ENCODE measurements at regions not wholly inside any gene's neighbourhood (a gene's known extent, or its start where the extent isn't known, plus 50 kb on each side); places are given as distances from the start of the nearest gene placed in this dataset.

- no peak for TF ChIP-seq RAD21 (IDR thresholded peaks at IDR 0.05; ENCODE audit: low read depth)
- no peak for TF ChIP-seq REST (IDR thresholded peaks at IDR 0.05; ENCODE audit: low read depth)
- TF ChIP-seq CEBPB (IDR thresholded peaks at IDR 0.05): no peak
Observed at GRCh38 chr21:24423546-24423945, 1183.7 kb downstream of the MRPL39 start.
